Progenitor cell of endocrine pancreas (in vitro differentiated cells): ENCODE measurements at regions not wholly inside any gene's neighbourhood (a gene's known extent, or its start where the extent isn't known, plus 50 kb on each side); places are given as distances from the start of the nearest gene placed in this dataset.

Source experiments
- DNase-seq: peaks from one replicate; pipeline ENCODE4 v3.0.0; 2021; ENCODE audit warnings: low spot score; ENCODE audit not compliant: unreplicated experiment
- H3K27ac Mint-ChIP-seq: 2 replicates; pipeline ENCODE4 v1.8.0; 2021; ENCODE audit warnings: mild to moderate bottlenecking, moderate library complexity, mixed read lengths
- H3K27me3 Mint-ChIP-seq: 2 replicates; pipeline ENCODE4 v1.8.0; 2021; ENCODE audit warnings: mixed read lengths
- H3K36me3 Mint-ChIP-seq: 2 replicates; pipeline ENCODE4 v1.8.0; 2022; ENCODE audit warnings: mixed read lengths; ENCODE audit not compliant: insufficient read depth
- H3K4me1 Mint-ChIP-seq: 2 replicates; pipeline ENCODE4 v1.8.0; 2021; ENCODE audit warnings: low read depth, mixed read lengths
- H3K4me3 Mint-ChIP-seq: 2 replicates; pipeline ENCODE4 v1.8.0; 2021; ENCODE audit warnings: low read depth, mild to moderate bottlenecking, moderate library complexity, mixed read lengths
- H3K9me3 Mint-ChIP-seq: 2 replicates; pipeline ENCODE4 v1.8.0; 2021; ENCODE audit warnings: low read depth, mixed read lengths
- TF ChIP-seq, protein P1 (sequence below): fragments of 200-600 bp; sonication (generic); IDR thresholded peaks from one replicate; pipeline ENCODE4 v1.5.0; 2021; ENCODE audit warnings: antibody characterized with exemption, mild to moderate bottlenecking; ENCODE audit not compliant: unreplicated experiment

DNA sequence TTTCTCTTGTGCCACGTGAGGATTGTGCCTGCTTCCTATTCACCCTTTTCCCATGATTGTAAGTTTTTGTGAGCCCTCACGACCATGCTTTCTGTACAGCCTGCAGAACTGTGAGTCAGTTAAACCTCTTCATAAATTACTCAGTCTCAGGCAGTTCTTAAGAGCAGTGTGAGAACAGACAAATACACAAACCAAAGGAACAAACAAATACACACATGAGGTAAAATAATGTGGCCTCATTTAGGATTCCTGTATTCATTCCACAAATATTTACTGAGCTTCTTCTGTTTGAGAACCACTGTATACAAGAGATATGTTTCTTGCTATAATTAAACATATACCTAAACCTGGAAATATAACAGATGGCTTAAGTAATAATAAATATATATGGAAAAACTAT lies 760.3 kb downstream of the CDH9 start:
- H3K4me3 Mint-ChIP-seq: no peak overlapping the region
- no peak for DNase-seq
- no peaks in the 10 kb centered on the region for H3K9me3 Mint-ChIP-seq
- H3K36me3 Mint-ChIP-seq: no peaks in the 10 kb centered on the region
- H3K4me1 Mint-ChIP-seq: peaks cover 3% of the 10 kb centered on the region
- no peaks in the 10 kb centered on the region for H3K27me3 Mint-ChIP-seq
- no peak overlapping the region for H3K27ac Mint-ChIP-seq
- TF ChIP-seq, protein P1, sequence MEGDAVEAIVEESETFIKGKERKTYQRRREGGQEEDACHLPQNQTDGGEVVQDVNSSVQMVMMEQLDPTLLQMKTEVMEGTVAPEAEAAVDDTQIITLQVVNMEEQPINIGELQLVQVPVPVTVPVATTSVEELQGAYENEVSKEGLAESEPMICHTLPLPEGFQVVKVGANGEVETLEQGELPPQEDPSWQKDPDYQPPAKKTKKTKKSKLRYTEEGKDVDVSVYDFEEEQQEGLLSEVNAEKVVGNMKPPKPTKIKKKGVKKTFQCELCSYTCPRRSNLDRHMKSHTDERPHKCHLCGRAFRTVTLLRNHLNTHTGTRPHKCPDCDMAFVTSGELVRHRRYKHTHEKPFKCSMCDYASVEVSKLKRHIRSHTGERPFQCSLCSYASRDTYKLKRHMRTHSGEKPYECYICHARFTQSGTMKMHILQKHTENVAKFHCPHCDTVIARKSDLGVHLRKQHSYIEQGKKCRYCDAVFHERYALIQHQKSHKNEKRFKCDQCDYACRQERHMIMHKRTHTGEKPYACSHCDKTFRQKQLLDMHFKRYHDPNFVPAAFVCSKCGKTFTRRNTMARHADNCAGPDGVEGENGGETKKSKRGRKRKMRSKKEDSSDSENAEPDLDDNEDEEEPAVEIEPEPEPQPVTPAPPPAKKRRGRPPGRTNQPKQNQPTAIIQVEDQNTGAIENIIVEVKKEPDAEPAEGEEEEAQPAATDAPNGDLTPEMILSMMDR: no peak

DNA sequence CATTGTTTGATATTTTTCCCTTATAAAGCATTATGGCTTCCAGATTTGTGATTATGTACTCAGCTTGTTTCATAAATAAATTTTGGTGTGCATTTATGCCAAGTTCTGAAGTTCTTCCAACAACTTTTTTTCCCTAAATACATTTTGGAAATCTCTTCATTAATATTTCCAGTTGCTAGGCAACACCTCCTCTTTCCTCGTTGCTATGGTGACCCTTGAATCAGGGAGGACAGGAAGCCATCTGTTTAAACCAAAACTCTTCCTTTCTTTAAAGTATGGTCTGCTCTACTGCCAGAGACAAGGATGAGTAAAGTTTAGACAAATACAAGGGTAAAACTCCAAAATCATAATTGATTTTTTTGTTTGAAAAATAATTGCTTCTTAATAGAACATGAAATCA lies 779.3 kb downstream of the CDH9 start:
- H3K4me3 Mint-ChIP-seq: no peak overlapping the region
- peaks cover 21% of the 10 kb centered on the region for H3K9me3 Mint-ChIP-seq
- no peak overlapping the region for H3K27ac Mint-ChIP-seq
- TF ChIP-seq, protein P1: no peak
- no peaks in the 10 kb centered on the region for H3K4me1 Mint-ChIP-seq
- DNase-seq: no peak
- no peaks in the 10 kb centered on the region for H3K27me3 Mint-ChIP-seq
- no peaks in the 10 kb centered on the region for H3K36me3 Mint-ChIP-seq

DNA sequence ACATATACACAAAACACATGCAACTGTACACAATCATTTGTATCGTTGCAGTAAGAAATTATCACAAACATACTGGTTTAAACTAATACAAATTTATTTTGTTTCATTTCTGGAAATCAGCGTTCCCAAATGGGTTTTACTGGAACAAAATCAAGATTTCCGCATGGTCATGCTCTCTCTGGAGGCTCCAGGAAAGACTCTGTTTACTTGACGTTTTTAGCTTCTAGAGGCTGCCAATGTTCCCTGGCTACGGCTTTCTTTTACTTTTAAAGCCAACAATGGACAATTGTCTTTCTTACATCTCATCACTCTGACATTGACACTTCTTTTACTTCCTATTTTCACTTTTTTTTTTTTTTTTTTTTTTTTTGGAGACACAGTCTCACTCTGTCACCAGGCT lies 793.1 kb downstream of the CDH9 start:
- H3K27ac Mint-ChIP-seq: no peak overlapping the region
- H3K36me3 Mint-ChIP-seq: no peaks in the 10 kb centered on the region
- TF ChIP-seq, protein P1: no peak
- DNase-seq: no peak
- no peak overlapping the region for H3K4me3 Mint-ChIP-seq
- peaks cover 4% of the 10 kb centered on the region for H3K9me3 Mint-ChIP-seq
- H3K4me1 Mint-ChIP-seq: peaks cover 2% of the 10 kb centered on the region
- no peaks in the 10 kb centered on the region for H3K27me3 Mint-ChIP-seq

DNA sequence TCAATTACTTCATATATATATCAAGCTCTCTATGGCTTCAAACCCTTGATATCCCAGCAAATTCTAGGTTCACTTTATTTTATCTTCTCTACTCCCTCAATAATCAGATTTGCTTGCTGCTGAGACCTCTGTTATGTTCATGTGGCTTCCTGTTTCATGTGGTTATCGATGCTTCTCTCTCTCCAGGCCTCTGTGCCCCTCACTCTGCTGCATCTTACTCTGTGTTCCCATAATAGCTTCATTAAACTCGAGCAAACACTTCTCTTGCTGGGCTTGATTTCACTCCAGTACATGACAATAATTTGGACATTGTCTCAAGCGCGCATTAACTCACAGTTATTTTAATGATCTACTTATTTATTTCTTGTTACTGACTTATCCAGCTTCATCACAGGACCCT lies 798.8 kb downstream of the CDH9 start:
- TF ChIP-seq, protein P1: no peak
- DNase-seq: no peak
- peaks cover 2% of the 10 kb centered on the region for H3K4me1 Mint-ChIP-seq
- H3K36me3 Mint-ChIP-seq: no peaks in the 10 kb centered on the region
- H3K4me3 Mint-ChIP-seq: no peak overlapping the region
- no peak overlapping the region for H3K27ac Mint-ChIP-seq
- H3K27me3 Mint-ChIP-seq: no peaks in the 10 kb centered on the region
- peaks cover 6% of the 10 kb centered on the region for H3K9me3 Mint-ChIP-seq

DNA sequence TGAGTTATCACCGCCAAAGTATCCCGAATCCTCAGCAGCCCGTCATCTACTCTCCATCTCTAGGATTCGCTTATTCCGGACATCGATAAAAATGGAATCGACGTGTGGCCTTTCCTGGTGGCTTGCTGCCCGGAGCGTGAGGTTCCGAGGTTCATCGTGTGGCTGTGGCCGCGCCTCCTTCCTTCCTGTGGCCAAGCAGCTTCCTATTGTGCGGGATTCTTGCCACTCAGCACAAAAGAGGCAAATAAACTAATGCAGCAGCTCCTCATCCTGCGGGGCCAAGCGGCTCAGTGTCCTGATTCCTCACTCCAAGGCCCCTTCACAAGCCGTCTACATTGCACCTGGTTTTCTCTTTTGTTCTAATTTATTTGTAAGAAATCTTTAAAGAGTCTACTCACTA lies 800.9 kb downstream of the CDH9 start:
- no peak for DNase-seq
- H3K4me3 Mint-ChIP-seq: no peak overlapping the region
- TF ChIP-seq, protein P1: no peak
- peaks cover 16% of the 10 kb centered on the region for H3K9me3 Mint-ChIP-seq
- peaks cover 2% of the 10 kb centered on the region for H3K4me1 Mint-ChIP-seq
- no peaks in the 10 kb centered on the region for H3K27me3 Mint-ChIP-seq
- peak overlapping the region; percentile 69 for H3K27ac Mint-ChIP-seq
- H3K36me3 Mint-ChIP-seq: no peaks in the 10 kb centered on the region
